Neural progenitor cell (in vitro differentiated cells): ENCODE measurements at regions not wholly inside any gene's neighbourhood (a gene's known extent, or its start where the extent isn't known, plus 50 kb on each side); places are given as distances from the start of the nearest gene placed in this dataset.

ENCODE experiments used
- DNase-seq: peaks from one replicate; pipeline ENCODE4 v3.0.0-alpha.2; 2016; ENCODE audit warnings: low spot score
- H2AFZ ChIP-seq: fragments of 200-600 bp; sonication (generic); replicated peaks from 2 replicates; pipeline ENCODE4 v1.6.1; 2016; ENCODE audit warnings: antibody characterized with exemption
- H3F3A ChIP-seq: fragments of 200-600 bp; sonication (generic); 2 replicates; pipeline ENCODE4 v1.6.1; 2016; ENCODE audit warnings: antibody characterized with exemption, low read depth
- H3K27ac ChIP-seq: fragments of 200-600 bp; sonication (generic); 2 replicates; pipeline ENCODE4 v1.5.1; 2016; ENCODE audit warnings: mild to moderate bottlenecking
- H3K27me3 ChIP-seq: fragments of 200-600 bp; sonication (generic); 2 replicates; pipeline ENCODE4 v1.6.1; 2016; ENCODE audit warnings: mild to moderate bottlenecking, moderate library complexity
- H3K36me3 ChIP-seq: fragments of 200-600 bp; sonication (generic); 2 replicates; pipeline ENCODE4 v1.5.1; 2016
- H3K4me1 ChIP-seq: fragments of 200-600 bp; sonication (generic); 2 replicates; pipeline ENCODE4 v1.6.1; 2016; ENCODE audit warnings: mixed run types
- H3K4me2 ChIP-seq: fragments of 200-600 bp; sonication (generic); 2 replicates; pipeline ENCODE4 v1.6.1; 2016
- H3K4me3 ChIP-seq: fragments of 200-600 bp; sonication (generic); 2 replicates; pipeline ENCODE4 v1.5.1; 2016
- H3K79me2 ChIP-seq: fragments of 200-600 bp; sonication (generic); 2 replicates; pipeline ENCODE4 v1.6.1; 2016; ENCODE audit warnings: low read depth
- H3K9ac ChIP-seq: fragments of 200-600 bp; sonication (generic); 2 replicates; pipeline ENCODE4 v1.6.1; 2016
- H3K9me3 ChIP-seq: fragments of 200-600 bp; sonication (generic); 2 replicates; pipeline ENCODE4 v1.5.1; 2016; ENCODE audit warnings: low read depth
- H4K20me1 ChIP-seq: fragments of 200-600 bp; sonication (generic); 2 replicates; pipeline ENCODE4 v1.6.1; 2016; ENCODE audit warnings: low read depth
- H3K27ac Mint-ChIP-seq: 3 replicates; pipeline ENCODE4 v1.8.0; 2021; ENCODE audit warnings: mixed read lengths
- H3K27me3 Mint-ChIP-seq: 2 replicates; pipeline ENCODE4 v1.8.0; 2022; ENCODE audit warnings: low read depth, mild to moderate bottlenecking, inconsistent platforms, moderate library complexity, mixed read lengths; ENCODE audit not compliant: insufficient read depth
- H3K36me3 Mint-ChIP-seq: 3 replicates; pipeline ENCODE4 v1.8.0; 2021; ENCODE audit warnings: mixed read lengths
- H3K4me1 Mint-ChIP-seq: 3 replicates; pipeline ENCODE4 v1.8.0; 2021; ENCODE audit warnings: mixed read lengths
- H3K4me3 Mint-ChIP-seq: 3 replicates; pipeline ENCODE4 v1.8.0; 2021; ENCODE audit warnings: mild to moderate bottlenecking, moderate library complexity, mixed read lengths
- H3K9me3 Mint-ChIP-seq: 3 replicates; pipeline ENCODE4 v1.8.0; 2020; ENCODE audit warnings: mixed read lengths
- EZH2 ChIP-seq: fragments of 200-600 bp; sonication (generic); IDR thresholded peaks from 2 replicates; pipeline ENCODE4 v1.6.1; 2017; ENCODE audit warnings: antibody characterized with exemption, mild to moderate bottlenecking, moderate library complexity
- EZH2phosphoT487 ChIP-seq: fragments of 200-600 bp; sonication (generic); IDR thresholded peaks from 2 replicates; pipeline ENCODE4 v1.6.1; 2017; ENCODE audit warnings: antibody characterized with exemption
- TF ChIP-seq, protein P1 (sequence below): fragments of 200-600 bp; sonication (generic); IDR thresholded peaks from 2 replicates; pipeline ENCODE4 v1.5.1; 2017; ENCODE audit warnings: antibody characterized with exemption, mild to moderate bottlenecking

DNA sequence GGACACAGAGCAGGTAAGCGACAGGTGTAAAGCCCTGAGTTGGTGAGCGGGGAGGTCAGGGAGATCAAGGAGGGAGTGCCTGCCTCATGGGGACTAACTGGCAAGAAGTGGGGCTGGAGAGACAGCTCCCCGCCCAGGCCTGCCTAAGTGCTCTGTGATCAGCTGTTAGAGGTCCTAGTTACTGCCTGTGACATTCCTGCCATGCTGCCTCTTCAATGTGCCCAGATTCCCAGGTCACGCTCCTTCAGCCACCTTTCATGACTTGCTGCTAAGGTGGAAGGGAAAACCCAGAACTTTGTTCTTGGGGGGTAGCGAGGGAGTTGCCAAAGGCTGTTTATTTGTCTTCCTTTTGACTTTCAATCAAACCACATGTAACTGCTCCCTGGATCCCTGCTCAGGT is 114.3 kb upstream of the ZNF438 start:
- DNase-seq: no peak
- Mint-ChIP-seq H3K27ac (peak overlapping the region; percentile 38), H3K36me3 (no peaks in the 10 kb centered on the region), H3K4me1 (peaks cover 20% of the 10 kb centered on the region), H3K9me3 (no peaks in the 10 kb centered on the region), H3K27me3 (peaks cover 13% of the 10 kb centered on the region), H3K4me3 (no peak overlapping the region)
- Histone ChIP-seq H3K9me3 (no peaks in the 10 kb centered on the region), H3K79me2 (no peaks in the 10 kb centered on the region), H4K20me1 (no peaks in the 10 kb centered on the region), H3K27ac (no peak overlapping the region), H3K27me3 (no peaks in the 10 kb centered on the region), H3K9ac (no peak overlapping the region), H3K4me1 (peaks cover 9% of the 10 kb centered on the region), H3K4me2 (no peak overlapping the region), H2AFZ (no peak overlapping the region), H3F3A (no peaks in the 10 kb centered on the region), H3K36me3 (no peaks in the 10 kb centered on the region), H3K4me3 (no peak overlapping the region)
- no peak for TF ChIP-seq EZH2
- TF ChIP-seq, protein P1, sequence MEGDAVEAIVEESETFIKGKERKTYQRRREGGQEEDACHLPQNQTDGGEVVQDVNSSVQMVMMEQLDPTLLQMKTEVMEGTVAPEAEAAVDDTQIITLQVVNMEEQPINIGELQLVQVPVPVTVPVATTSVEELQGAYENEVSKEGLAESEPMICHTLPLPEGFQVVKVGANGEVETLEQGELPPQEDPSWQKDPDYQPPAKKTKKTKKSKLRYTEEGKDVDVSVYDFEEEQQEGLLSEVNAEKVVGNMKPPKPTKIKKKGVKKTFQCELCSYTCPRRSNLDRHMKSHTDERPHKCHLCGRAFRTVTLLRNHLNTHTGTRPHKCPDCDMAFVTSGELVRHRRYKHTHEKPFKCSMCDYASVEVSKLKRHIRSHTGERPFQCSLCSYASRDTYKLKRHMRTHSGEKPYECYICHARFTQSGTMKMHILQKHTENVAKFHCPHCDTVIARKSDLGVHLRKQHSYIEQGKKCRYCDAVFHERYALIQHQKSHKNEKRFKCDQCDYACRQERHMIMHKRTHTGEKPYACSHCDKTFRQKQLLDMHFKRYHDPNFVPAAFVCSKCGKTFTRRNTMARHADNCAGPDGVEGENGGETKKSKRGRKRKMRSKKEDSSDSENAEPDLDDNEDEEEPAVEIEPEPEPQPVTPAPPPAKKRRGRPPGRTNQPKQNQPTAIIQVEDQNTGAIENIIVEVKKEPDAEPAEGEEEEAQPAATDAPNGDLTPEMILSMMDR: no peak
- TF ChIP-seq EZH2phosphoT487: no peak

DNA sequence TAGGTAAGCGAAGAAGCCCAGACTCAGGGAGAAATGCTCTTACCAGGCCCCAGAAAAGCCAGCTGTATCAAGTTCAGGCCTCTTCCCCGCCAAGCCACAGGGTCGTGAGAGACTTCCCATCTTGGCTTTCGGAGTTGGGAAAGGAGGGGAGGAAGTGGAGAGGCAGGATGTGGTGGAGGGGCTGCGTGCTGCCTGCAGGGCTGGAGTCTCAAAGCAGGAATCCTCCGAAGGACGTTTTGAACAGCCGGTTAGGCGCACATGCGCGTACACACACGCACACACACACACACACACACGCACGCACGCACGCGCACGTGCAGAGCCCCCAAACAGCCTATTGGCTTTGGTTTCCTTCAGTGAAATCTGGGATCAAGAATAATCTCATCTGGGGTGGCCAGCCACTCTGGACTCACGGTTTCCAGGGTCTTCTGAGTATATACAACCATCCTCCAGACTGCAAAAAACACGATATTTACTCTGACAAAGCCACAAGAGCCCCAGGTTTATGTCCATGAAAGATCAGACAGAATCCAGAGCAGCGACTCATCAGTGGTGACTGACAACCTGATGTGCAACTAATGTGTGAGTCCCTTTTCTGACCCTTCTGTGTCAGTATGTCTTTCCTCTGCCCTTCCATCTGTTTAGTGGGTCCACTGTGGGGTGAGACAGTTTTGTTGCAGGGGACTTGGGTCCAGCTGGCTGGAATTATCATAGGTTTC is 115.0 kb upstream of the ZNF438 start:
- no peak overlapping the region for H3K4me3 ChIP-seq
- no peaks in the 10 kb centered on the region for H3K36me3 ChIP-seq
- Mint-ChIP-seq H3K27ac (peak overlapping the region; percentile 38), H3K4me1 (peaks cover 20% of the 10 kb centered on the region), H3K9me3 (no peaks in the 10 kb centered on the region), H3K4me3 (no peak overlapping the region), H3K27me3 (peaks cover 13% of the 10 kb centered on the region), H3K36me3 (no peaks in the 10 kb centered on the region)
- no peak overlapping the region for H2AFZ ChIP-seq
- H3K9ac ChIP-seq: no peak overlapping the region
- H3F3A ChIP-seq: no peaks in the 10 kb centered on the region
- H3K79me2 ChIP-seq: no peaks in the 10 kb centered on the region
- H3K27ac ChIP-seq: no peak overlapping the region
- no peaks in the 10 kb centered on the region for H3K9me3 ChIP-seq
- H4K20me1 ChIP-seq: no peaks in the 10 kb centered on the region
- H3K4me2 ChIP-seq: no peak overlapping the region
- no peak for DNase-seq
- no peak for TF ChIP-seq EZH2
- TF ChIP-seq, protein P1: no peak
- H3K27me3 ChIP-seq: no peaks in the 10 kb centered on the region
- peaks cover 9% of the 10 kb centered on the region for H3K4me1 ChIP-seq

DNA sequence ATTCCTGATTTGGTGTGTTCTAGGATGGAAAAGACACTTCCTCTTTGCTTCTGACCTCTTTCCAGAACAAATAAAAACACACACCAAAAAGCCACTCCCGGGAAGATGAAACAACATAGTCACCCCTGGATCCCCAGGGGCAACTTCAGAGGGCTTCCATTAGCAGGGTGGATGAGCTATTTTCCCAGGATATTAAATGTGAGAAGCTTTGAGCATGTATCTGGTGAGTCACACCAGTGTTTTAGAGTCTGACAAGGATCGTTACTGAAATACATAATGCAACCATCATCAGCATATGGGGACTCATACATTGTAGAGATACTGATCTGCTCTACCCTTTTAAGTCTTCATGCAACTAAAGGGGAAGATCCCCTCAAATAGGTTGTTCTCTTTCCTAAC is 115.5 kb upstream of the ZNF438 start:
- peaks cover 13% of the 10 kb centered on the region for H3K27me3 Mint-ChIP-seq
- H2AFZ ChIP-seq: no peak overlapping the region
- H3K36me3 ChIP-seq: no peaks in the 10 kb centered on the region
- no peaks in the 10 kb centered on the region for H3K9me3 Mint-ChIP-seq
- H4K20me1 ChIP-seq: no peaks in the 10 kb centered on the region
- H3K27me3 ChIP-seq: no peaks in the 10 kb centered on the region
- H3K9me3 ChIP-seq: no peaks in the 10 kb centered on the region
- H3K79me2 ChIP-seq: no peaks in the 10 kb centered on the region
- TF ChIP-seq EZH2 (no peak), EZH2phosphoT487 (no peak)
- TF ChIP-seq, protein P1: no peak
- H3K36me3 Mint-ChIP-seq: no peaks in the 10 kb centered on the region
- no peak overlapping the region for H3K4me3 ChIP-seq
- no peak overlapping the region for H3K27ac ChIP-seq
- H3K4me1 Mint-ChIP-seq: peaks cover 20% of the 10 kb centered on the region
- peaks cover 9% of the 10 kb centered on the region for H3K4me1 ChIP-seq
- H3K27ac Mint-ChIP-seq: no peak overlapping the region
- no peak overlapping the region for H3K4me2 ChIP-seq
- DNase-seq: no peak
- no peaks in the 10 kb centered on the region for H3F3A ChIP-seq
- H3K4me3 Mint-ChIP-seq: no peak overlapping the region
- no peak overlapping the region for H3K9ac ChIP-seq
